Endodermal cell (in vitro differentiated cells): ENCODE measurements at regions not wholly inside any gene's neighbourhood (a gene's known extent, or its start where the extent isn't known, plus 50 kb on each side); places are given as distances from the start of the nearest gene placed in this dataset.
A peak's percentile ranks its signal among the peaks of the same experiment; 100 is the strongest.

Source experiments
- DNase-seq: peaks from one replicate; pipeline ENCODE4 v3.0.0-alpha.2; 2017
- H3K27ac ChIP-seq: 2 replicates; pipeline ENCODE4 v1.5.1; 2013; ENCODE audit warnings: mild to moderate bottlenecking, low read depth, low read length, moderate library complexity
- H3K27me3 ChIP-seq: 2 replicates; pipeline ENCODE4 v1.6.1; 2013; ENCODE audit warnings: mild to moderate bottlenecking, low read length, moderate library complexity; ENCODE audit not compliant: insufficient read depth, control insufficient read depth, poor library complexity, severe bottlenecking
- H3K36me3 ChIP-seq: 2 replicates; pipeline ENCODE4 v1.7.0; 2013; ENCODE audit warnings: mild to moderate bottlenecking, low read length, moderate library complexity; ENCODE audit not compliant: control insufficient read depth, insufficient read depth
- H3K4me1 ChIP-seq: one replicate; pipeline ENCODE4 v1.7.0; 2013; ENCODE audit warnings: low read length; ENCODE audit not compliant: control insufficient read depth, insufficient read depth
- H3K4me3 ChIP-seq: 2 replicates; pipeline ENCODE4 v1.5.1; 2013; ENCODE audit warnings: mild to moderate bottlenecking, low read length, moderate library complexity
- H3K9ac ChIP-seq: 2 replicates; pipeline ENCODE4 v1.6.1; 2013; ENCODE audit warnings: mild to moderate bottlenecking, low read length, moderate library complexity; ENCODE audit not compliant: poor library complexity, severe bottlenecking; ENCODE audit errors: extremely low read depth
- H3K9me3 ChIP-seq: 2 replicates; pipeline ENCODE4 v1.6.1; 2013; ENCODE audit warnings: mild to moderate bottlenecking, low read length, moderate library complexity; ENCODE audit not compliant: control insufficient read depth
- H3K27ac Mint-ChIP-seq: 2 replicates; pipeline ENCODE4 v1.8.0; 2020; ENCODE audit warnings: mixed read lengths
- H3K27me3 Mint-ChIP-seq: 2 replicates; pipeline ENCODE4 v1.8.0; 2021; ENCODE audit warnings: mild to moderate bottlenecking, mixed read lengths; ENCODE audit not compliant: insufficient read depth
- H3K36me3 Mint-ChIP-seq: 2 replicates; pipeline ENCODE4 v1.8.0; 2020; ENCODE audit warnings: low read depth, mixed read lengths
- H3K4me1 Mint-ChIP-seq: 2 replicates; pipeline ENCODE4 v1.8.0; 2020; ENCODE audit warnings: mixed read lengths
- H3K4me3 Mint-ChIP-seq: 2 replicates; pipeline ENCODE4 v1.8.0; 2020; ENCODE audit warnings: mild to moderate bottlenecking, moderate library complexity, mixed read lengths
- H3K9me3 Mint-ChIP-seq: 2 replicates; pipeline ENCODE4 v1.8.0; 2020; ENCODE audit warnings: mild to moderate bottlenecking, mixed read lengths
- CTCF ChIP-seq: fragments of 200-600 bp; sonication (generic); conservative IDR thresholded peaks from 2 replicates; pipeline ENCODE4 v1.5.0; 2021; ENCODE audit warnings: antibody characterized with exemption, mild to moderate bottlenecking
- WGBS, 2 experiments: methylation state at CpG; one replicate each; pipeline versions ENCODE4 v1.1.5 to v1.1.7; 2013; ENCODE audit warnings: missing lambda C conversion rate in 2 of 2, mixed read lengths in 1 of 2; ENCODE audit not compliant: insufficient coverage in 1 of 2, insufficient read length in 1 of 2; 5-methylcytosine and 5-hydroxymethylcytosine counted together

- 97 to 100% methylated on average over 2 of the region's 2 CpGs for WGBS, 2 experiments
- no peaks in the 10 kb centered on the region for H3K27me3 ChIP-seq
- H3K9ac ChIP-seq: no peak overlapping the region
- H3K4me3 Mint-ChIP-seq: no peak overlapping the region
- no peak overlapping the region for H3K27ac ChIP-seq
- peaks cover 1% of the 10 kb centered on the region for H3K9me3 Mint-ChIP-seq
- peaks cover 3% of the 10 kb centered on the region for H3K27me3 Mint-ChIP-seq
- peaks cover 7% of the 10 kb centered on the region for H3K9me3 ChIP-seq
- H3K27ac Mint-ChIP-seq: no peak overlapping the region
- H3K36me3 Mint-ChIP-seq: no peaks in the 10 kb centered on the region
- no peak for TF ChIP-seq CTCF
- H3K4me1 ChIP-seq: peaks cover 2% of the 10 kb centered on the region
- no peaks in the 10 kb centered on the region for H3K36me3 ChIP-seq
- H3K4me3 ChIP-seq: no peak overlapping the region
- no peak for DNase-seq
- peaks cover 8% of the 10 kb centered on the region for H3K4me1 Mint-ChIP-seq
Measured at GRCh38 chr4:71151054-71151453, 157.6 kb downstream of the DCK start.

- Histone ChIP-seq H3K9ac (no peak overlapping the region), H3K36me3 (no peaks in the 10 kb centered on the region), H3K27me3 (no peaks in the 10 kb centered on the region), H3K4me1 (peaks cover 18% of the 10 kb centered on the region), H3K4me3 (no peak overlapping the region), H3K9me3 (no peaks in the 10 kb centered on the region), H3K27ac (no peak overlapping the region)
- DNase-seq: no peak
- Mint-ChIP-seq H3K36me3 (no peaks in the 10 kb centered on the region), H3K4me1 (peaks cover 30% of the 10 kb centered on the region), H3K4me3 (no peak overlapping the region), H3K27me3 (peaks cover 3% of the 10 kb centered on the region), H3K9me3 (no peaks in the 10 kb centered on the region), H3K27ac (no peak overlapping the region)
- WGBS, 2 experiments: 85 to 100% methylated on average over 2 to 3 of the region's 4 CpGs
- no peak for TF ChIP-seq CTCF
Measured at GRCh38 chr4:71156616-71157015, 163.2 kb downstream of the DCK start.

GRCh38 chr4:71162386-71162785, 168.9 kb downstream of the DCK start:
- no peak overlapping the region for H3K27ac ChIP-seq
- Mint-ChIP-seq H3K27me3 (peaks cover 4% of the 10 kb centered on the region), H3K4me3 (peak overlapping the region; percentile 18), H3K9me3 (no peaks in the 10 kb centered on the region), H3K4me1 (peaks cover 44% of the 10 kb centered on the region), H3K27ac (peak overlapping the region; percentile 90), H3K36me3 (no peaks in the 10 kb centered on the region)
- no peak overlapping the region for H3K9ac ChIP-seq
- H3K4me3 ChIP-seq: peak overlapping the region; percentile 63
- no peak for TF ChIP-seq CTCF
- 89 to 92% methylated on average over 1 of the region's 1 CpG for WGBS, 2 experiments
- H3K36me3 ChIP-seq: no peaks in the 10 kb centered on the region
- H3K4me1 ChIP-seq: peaks cover 25% of the 10 kb centered on the region
- no peaks in the 10 kb centered on the region for H3K27me3 ChIP-seq
- no peaks in the 10 kb centered on the region for H3K9me3 ChIP-seq
- no peak for DNase-seq
